ENCODE measurements at regions not wholly inside any gene's neighbourhood (a gene's known extent, or its start where the extent isn't known, plus 50 kb on each side); places are given as distances from the start of the nearest gene placed in this dataset.

- H3K4me1 ChIP-seq, result no peaks in the 10 kb centered on the region
- TF ChIP-seq EP300 (IDR thresholded peaks at IDR 0.05), result no peak
- no peak for TF ChIP-seq POLR2A (IDR thresholded peaks at IDR 0.05; ENCODE audit: low read depth)
- no peak for DNase-seq (ENCODE audit: extremely low spot score)
These were observed 328.9 kb downstream of the NUF2 start for GRCh38 chr1:163650624-163651023.

DNA sequence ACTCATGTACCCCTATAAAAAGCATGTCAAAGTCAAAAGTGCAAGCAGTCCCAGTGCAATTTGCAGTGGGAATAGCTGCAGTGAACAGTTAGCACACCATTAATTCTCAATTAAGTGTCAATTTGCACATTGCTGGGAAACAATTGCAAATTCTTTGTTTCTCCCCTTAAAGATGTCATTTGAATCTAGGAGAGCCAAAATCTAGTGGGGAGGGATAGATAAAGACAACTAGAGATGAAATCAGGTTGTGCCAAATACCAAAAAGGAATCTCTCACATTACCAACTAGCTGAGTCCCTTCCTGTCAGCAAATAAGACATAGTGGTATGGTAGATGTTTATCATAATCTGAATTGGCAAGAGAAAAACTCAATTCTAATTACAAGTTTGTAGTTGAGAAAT, 330.7 kb downstream of the NUF2 start:
- no peak for DNase-seq (ENCODE audit: extremely low spot score)
- no peaks in the 10 kb centered on the region for H3K9me3 ChIP-seq
- intact Hi-C loops (cut with DNase I), result no loop called here
- TF ChIP-seq POLR2AphosphoS5 (IDR thresholded peaks at IDR 0.05) (no peak), CTCF (IDR thresholded peaks at IDR 0.05) (no peak), EP300 (IDR thresholded peaks at IDR 0.05) (no peak), POLR2A (IDR thresholded peaks at IDR 0.05; ENCODE audit: low read depth) (no peak)
- no peak overlapping the region for H3K4me3 ChIP-seq
- no peaks in the 10 kb centered on the region for H3K27me3 ChIP-seq
- H3K27ac ChIP-seq (replicated peaks in 1 of 4), result no peak overlapping the region
- H3K36me3 ChIP-seq, result no peaks in the 10 kb centered on the region
- H3K4me1 ChIP-seq, result no peaks in the 10 kb centered on the region

More at GRCh38 chr1:163650624-163651023, 328.9 kb downstream of the NUF2 start:
- H3K27me3 ChIP-seq, result no peaks in the 10 kb centered on the region
- H3K36me3 ChIP-seq, result no peaks in the 10 kb centered on the region
- H3K27ac ChIP-seq (replicated peaks in 1 of 4), result no peak overlapping the region
- H3K4me3 ChIP-seq, result no peak overlapping the region
- no peaks in the 10 kb centered on the region for H3K9me3 ChIP-seq
- WGBS, result 85% methylated on average over 4 of the region's 4 CpGs
- intact Hi-C loops (cut with DNase I), result no loop called here

DNA sequence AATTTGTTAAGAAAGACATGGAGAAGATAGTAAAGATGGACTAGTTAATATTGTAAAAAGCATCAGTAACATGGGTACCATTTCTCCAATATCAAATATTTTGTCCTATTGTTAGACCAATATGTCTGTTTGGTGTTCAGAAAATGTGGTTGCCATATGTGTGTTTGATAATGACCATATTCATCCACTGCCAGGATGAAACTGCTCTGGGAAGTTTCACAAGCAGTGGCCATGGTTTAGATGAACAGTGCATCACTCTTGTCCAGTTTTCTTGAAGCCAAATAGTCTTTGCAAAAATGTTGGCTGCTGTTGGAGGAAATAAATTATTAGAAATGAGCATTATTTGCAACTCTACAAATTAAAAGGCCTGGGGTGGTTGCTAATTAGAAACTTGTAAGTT, 333.8 kb downstream of the NUF2 start:
- no peaks in the 10 kb centered on the region for H3K36me3 ChIP-seq
- DNase-seq (ENCODE audit: extremely low spot score), result no peak

GRCh38 chr1:163656095-163656759, 334.5 kb downstream of the NUF2 start:
- Histone ChIP-seq H3K27me3 (no peaks in the 10 kb centered on the region), H3K27ac (replicated peaks in 1 of 4) (no peak overlapping the region), H3K9me3 (no peaks in the 10 kb centered on the region), H3K4me1 (no peaks in the 10 kb centered on the region), H3K36me3 (no peaks in the 10 kb centered on the region), H3K4me3 (no peak overlapping the region)
- TF ChIP-seq EP300 (IDR thresholded peaks at IDR 0.05), result no peak
- TF ChIP-seq POLR2A (IDR thresholded peaks at IDR 0.05; ENCODE audit: low read depth), result no peak
- no peak for TF ChIP-seq CTCF (IDR thresholded peaks at IDR 0.05)
- TF ChIP-seq POLR2AphosphoS5 (IDR thresholded peaks at IDR 0.05), result no peak
- 75% methylated on average over 4 of the region's 4 CpGs for WGBS
- no peak for DNase-seq (ENCODE audit: extremely low spot score)
- intact Hi-C loops (cut with DNase I), result no loop called here

More for the DNA sequence above, 333.8 kb downstream of the NUF2 start:
- no peak for TF ChIP-seq POLR2AphosphoS5 (IDR thresholded peaks at IDR 0.05)
- no peak for TF ChIP-seq CTCF (IDR thresholded peaks at IDR 0.05)
- no peak for TF ChIP-seq POLR2A (IDR thresholded peaks at IDR 0.05; ENCODE audit: low read depth)
- TF ChIP-seq EP300 (IDR thresholded peaks at IDR 0.05), result no peak
- Histone ChIP-seq H3K4me1 (no peaks in the 10 kb centered on the region), H3K4me3 (no peak overlapping the region), H3K9me3 (no peaks in the 10 kb centered on the region), H3K27me3 (no peaks in the 10 kb centered on the region), H3K27ac (replicated peaks in 1 of 4) (no peak overlapping the region)
- intact Hi-C loops (cut with DNase I), result no loop called here

- intact Hi-C loops (cut with DNase I), result no loop called here
- Histone ChIP-seq H3K4me3 (no peak overlapping the region), H3K27me3 (no peaks in the 10 kb centered on the region), H3K36me3 (no peaks in the 10 kb centered on the region), H3K9me3 (no peaks in the 10 kb centered on the region), H3K4me1 (no peaks in the 10 kb centered on the region), H3K27ac (replicated peaks in 1 of 4) (no peak overlapping the region)
- 85% methylated on average over 3 of the region's 3 CpGs for WGBS
- TF ChIP-seq POLR2AphosphoS5 (IDR thresholded peaks at IDR 0.05), result no peak
- no peak for TF ChIP-seq POLR2A (IDR thresholded peaks at IDR 0.05; ENCODE audit: low read depth)
- no peak for TF ChIP-seq CTCF (IDR thresholded peaks at IDR 0.05)
- TF ChIP-seq EP300 (IDR thresholded peaks at IDR 0.05), result no peak
- no peak for DNase-seq (ENCODE audit: extremely low spot score)
These were observed 336.0 kb downstream of the NUF2 start for GRCh38 chr1:163657719-163658118.
